Lower leg skin (tissue), 3 donors: ENCODE measurements at regions not wholly inside any gene's neighbourhood (a gene's known extent, or its start where the extent isn't known, plus 50 kb on each side); places are given as distances from the start of the nearest gene placed in this dataset.

Experiments used
- POLR2A ChIP-seq, 2 donors: fragments of 450-650 bp; IDR thresholded peaks; one replicate each; pipeline ENCODE4 v1.6.1; 2016 to 2017; ENCODE audit warnings: antibody characterized with exemption in 2 of 2, mild to moderate bottlenecking in 1 of 2, moderate library complexity in 1 of 2
- TF ChIP-seq, protein P1 (sequence below), 3 donors: fragments of 450-650 bp; IDR thresholded peaks; one replicate each; pipeline ENCODE4 v1.5.1; 2016; ENCODE audit warnings: antibody characterized with exemption in 3 of 3, mild to moderate bottlenecking in 3 of 3, moderate library complexity in 2 of 3

DNA sequence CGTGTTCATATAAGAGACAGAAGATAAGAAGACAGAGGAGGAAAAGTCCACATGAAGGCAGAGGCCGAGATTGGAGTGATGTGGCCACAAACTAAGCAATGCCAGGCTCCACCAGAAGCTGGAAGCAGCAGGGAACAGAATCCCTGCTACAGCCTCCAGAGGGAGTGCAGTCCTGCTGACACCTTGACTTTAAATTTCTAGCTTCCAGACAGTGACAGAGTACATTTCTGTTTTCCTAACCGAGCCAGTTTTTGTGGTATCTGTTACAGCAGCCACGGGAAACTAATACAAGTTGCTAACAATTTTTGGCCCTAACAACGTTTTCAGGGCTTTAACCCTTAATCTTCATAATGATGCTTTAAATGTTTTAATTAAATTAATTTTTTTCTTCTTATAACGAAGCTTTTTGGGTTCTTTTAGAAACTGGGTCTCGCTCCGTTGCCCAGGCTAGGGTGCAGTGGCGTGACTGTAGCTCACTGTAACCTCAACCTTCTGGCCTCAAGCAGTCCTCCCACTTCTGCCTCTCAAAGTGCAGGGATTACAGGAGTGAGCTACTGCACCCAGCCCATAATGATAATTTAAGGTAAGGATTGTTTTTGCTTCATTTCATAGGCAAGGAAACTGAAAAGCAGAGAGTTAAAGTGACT, 202.3 kb upstream of the PROK2 start:
- no peak for TF ChIP-seq POLR2A (IDR thresholded peaks at IDR 0.05)
- TF ChIP-seq, protein P1, sequence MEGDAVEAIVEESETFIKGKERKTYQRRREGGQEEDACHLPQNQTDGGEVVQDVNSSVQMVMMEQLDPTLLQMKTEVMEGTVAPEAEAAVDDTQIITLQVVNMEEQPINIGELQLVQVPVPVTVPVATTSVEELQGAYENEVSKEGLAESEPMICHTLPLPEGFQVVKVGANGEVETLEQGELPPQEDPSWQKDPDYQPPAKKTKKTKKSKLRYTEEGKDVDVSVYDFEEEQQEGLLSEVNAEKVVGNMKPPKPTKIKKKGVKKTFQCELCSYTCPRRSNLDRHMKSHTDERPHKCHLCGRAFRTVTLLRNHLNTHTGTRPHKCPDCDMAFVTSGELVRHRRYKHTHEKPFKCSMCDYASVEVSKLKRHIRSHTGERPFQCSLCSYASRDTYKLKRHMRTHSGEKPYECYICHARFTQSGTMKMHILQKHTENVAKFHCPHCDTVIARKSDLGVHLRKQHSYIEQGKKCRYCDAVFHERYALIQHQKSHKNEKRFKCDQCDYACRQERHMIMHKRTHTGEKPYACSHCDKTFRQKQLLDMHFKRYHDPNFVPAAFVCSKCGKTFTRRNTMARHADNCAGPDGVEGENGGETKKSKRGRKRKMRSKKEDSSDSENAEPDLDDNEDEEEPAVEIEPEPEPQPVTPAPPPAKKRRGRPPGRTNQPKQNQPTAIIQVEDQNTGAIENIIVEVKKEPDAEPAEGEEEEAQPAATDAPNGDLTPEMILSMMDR (IDR thresholded peaks at IDR 0.05), result no peak
